ENCODE measurements at regions not wholly inside any gene's neighbourhood (a gene's known extent, or its start where the extent isn't known, plus 50 kb on each side); places are given as distances from the start of the nearest gene placed in this dataset.
"Not testable (repeated sequence)": the region's sequence is repeated elsewhere in the genome, so short reads cannot be mapped to it uniquely, and the experiment has no call there.

DNA sequence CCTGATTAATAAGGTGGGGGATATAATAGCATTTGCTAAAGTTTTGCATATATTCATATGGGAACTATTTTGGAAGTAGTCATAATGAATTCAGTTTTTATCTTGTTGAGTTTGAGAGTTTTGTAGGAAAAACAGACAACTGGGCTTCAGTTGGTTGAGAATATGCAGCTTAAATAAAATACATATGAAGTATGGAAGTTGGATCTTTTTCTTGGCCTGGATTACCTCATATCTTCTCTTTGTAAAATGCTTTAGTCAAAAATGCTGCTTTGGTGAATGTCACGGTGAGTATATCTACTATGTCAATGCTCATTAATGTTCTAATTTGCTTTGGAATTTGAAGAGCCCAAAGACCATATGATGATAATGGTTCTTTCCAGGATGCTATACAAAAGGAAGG lies 552.2 kb upstream of the LMO3 start:
- Histone ChIP-seq H3K4me3 (ENCODE audit: low read depth, low read length) (no peak overlapping the region), H3K27ac (ENCODE audit: low read depth, low read length) (no peak overlapping the region), H3K9me3 (ENCODE audit: control insufficient read depth, insufficient read depth, low read length) (no peaks in the 10 kb centered on the region), H3K36me3 (ENCODE audit: control insufficient read depth, insufficient read depth, low read length) (no peaks in the 10 kb centered on the region), H3K4me1 (ENCODE audit: control insufficient read depth, insufficient read depth, low read length) (no peaks in the 10 kb centered on the region), H3K27me3 (ENCODE audit: control insufficient read depth, insufficient read depth, low read length) (no peaks in the 10 kb centered on the region)
- peak in 1 of 6 donors; percentile 13 for DNase-seq (ENCODE audit: low read depth in 4 of 6, low spot score in 6 of 6)
- no CpG with 5 or more reads among the region's 1 CpG for WGBS (ENCODE audit: insufficient coverage)

DNA sequence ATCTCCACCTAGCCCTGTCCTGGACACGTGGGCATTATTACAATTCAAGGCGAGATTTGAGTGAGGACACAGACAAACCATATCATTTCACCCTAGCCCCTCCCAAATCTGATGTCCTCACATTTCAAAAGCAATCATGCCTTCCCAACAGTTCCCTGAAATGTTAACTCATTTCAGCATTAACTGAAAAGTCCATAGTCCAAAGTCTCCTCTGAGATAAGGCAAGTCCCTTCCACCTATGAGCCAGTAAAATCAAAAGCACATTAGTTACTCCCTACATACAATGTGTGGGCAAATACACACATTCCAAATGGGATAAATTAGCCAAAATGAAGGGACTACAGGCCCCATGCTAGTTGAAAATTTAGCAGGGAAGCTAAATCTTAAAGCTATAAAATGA lies 546.0 kb upstream of the LMO3 start:
- no peaks in the 10 kb centered on the region for H3K36me3 ChIP-seq (ENCODE audit: control insufficient read depth, insufficient read depth, low read length)
- H3K9me3 ChIP-seq (ENCODE audit: control insufficient read depth, insufficient read depth, low read length): peaks cover 4% of the 10 kb centered on the region
- no peak overlapping the region for H3K4me3 ChIP-seq (ENCODE audit: low read depth, low read length)
- H3K4me1 ChIP-seq (ENCODE audit: control insufficient read depth, insufficient read depth, low read length): no peaks in the 10 kb centered on the region
- no peak for DNase-seq (ENCODE audit: low read depth in 4 of 6, low spot score in 6 of 6)
- 86% methylated on average over 2 of the region's 2 CpGs for WGBS (ENCODE audit: insufficient coverage)
- H3K27me3 ChIP-seq (ENCODE audit: control insufficient read depth, insufficient read depth, low read length): no peaks in the 10 kb centered on the region
- H3K27ac ChIP-seq (ENCODE audit: low read depth, low read length): no peak overlapping the region

DNA sequence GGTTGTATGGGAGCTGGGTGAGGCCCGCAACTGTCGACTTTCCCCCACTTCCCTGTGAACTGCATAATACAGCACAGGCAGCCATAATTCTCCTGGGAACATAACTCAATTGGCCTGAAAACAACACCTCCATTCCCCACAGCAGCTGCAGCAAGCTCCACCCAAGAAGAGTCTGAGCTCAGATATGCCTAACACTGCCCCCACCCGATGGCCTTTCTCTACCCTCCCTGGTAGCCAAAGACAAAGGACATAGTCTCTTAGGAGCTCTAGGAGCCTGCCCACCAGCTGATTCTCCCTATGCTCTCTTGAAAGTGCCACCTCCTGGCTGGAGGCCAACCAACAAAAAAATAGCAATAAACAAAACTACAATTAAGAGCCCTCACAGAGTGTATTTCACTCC lies 542.7 kb upstream of the LMO3 start:
- WGBS (ENCODE audit: insufficient coverage): 83% methylated on average over 1 of the region's 3 CpGs
- H3K4me3 ChIP-seq (ENCODE audit: low read depth, low read length): no peak overlapping the region
- DNase-seq (ENCODE audit: low read depth in 4 of 6, low spot score in 6 of 6): no peak
- no peak overlapping the region for H3K27ac ChIP-seq (ENCODE audit: low read depth, low read length)
- no peaks in the 10 kb centered on the region for H3K36me3 ChIP-seq (ENCODE audit: control insufficient read depth, insufficient read depth, low read length)
- no peaks in the 10 kb centered on the region for H3K4me1 ChIP-seq (ENCODE audit: control insufficient read depth, insufficient read depth, low read length)
- H3K9me3 ChIP-seq (ENCODE audit: control insufficient read depth, insufficient read depth, low read length): peaks cover 7% of the 10 kb centered on the region
- no peaks in the 10 kb centered on the region for H3K27me3 ChIP-seq (ENCODE audit: control insufficient read depth, insufficient read depth, low read length)

DNA sequence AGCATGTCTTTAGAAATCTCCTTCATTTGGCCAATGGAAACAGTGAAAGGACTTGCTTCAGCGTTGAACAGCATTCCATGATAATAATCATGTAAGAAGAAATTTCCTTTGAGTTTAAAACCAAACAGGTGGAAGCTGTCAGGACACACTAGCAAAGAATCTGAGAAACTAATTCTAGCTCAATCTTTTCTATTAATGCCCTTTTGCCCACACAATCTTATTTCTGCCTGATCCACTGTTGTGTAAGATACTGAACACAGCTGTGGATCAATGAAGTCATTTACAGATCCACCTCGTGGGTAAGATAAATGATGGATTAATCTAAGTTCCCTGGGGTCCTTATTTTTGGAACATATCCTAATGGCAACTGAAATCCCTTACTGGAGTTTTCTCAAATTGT lies 536.9 kb upstream of the LMO3 start:
- DNase-seq (ENCODE audit: low read depth in 4 of 6, low spot score in 6 of 6): no peak
- no peaks in the 10 kb centered on the region for H3K27me3 ChIP-seq (ENCODE audit: control insufficient read depth, insufficient read depth, low read length)
- H3K9me3 ChIP-seq (ENCODE audit: control insufficient read depth, insufficient read depth, low read length): peaks cover 5% of the 10 kb centered on the region
- no peak overlapping the region for H3K27ac ChIP-seq (ENCODE audit: low read depth, low read length)
- no peaks in the 10 kb centered on the region for H3K4me1 ChIP-seq (ENCODE audit: control insufficient read depth, insufficient read depth, low read length)
- H3K4me3 ChIP-seq (ENCODE audit: low read depth, low read length): no peak overlapping the region
- no peaks in the 10 kb centered on the region for H3K36me3 ChIP-seq (ENCODE audit: control insufficient read depth, insufficient read depth, low read length)
- no CpG with 5 or more reads among the region's 2 CpGs for WGBS (ENCODE audit: insufficient coverage)

DNA sequence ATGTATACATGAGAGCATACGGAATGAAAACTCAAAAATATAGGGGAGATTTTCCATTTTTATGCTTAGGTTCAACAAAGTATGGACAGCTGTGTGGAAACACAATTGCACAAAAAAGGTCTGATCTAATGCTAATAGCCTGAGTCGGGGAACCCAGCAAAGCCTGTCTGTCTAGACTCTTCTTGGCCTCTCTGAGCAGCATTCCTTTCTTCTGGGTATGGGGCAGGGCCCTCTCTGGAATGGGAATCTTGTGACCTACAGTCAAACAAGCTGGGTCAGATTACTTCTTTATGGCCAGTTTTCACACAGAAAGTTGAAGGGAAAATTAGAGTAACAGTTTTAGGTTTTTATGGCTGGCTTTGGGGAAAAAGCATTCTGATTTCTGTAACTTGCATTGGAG lies 534.0 kb upstream of the LMO3 start:
- Histone ChIP-seq H3K27ac (ENCODE audit: low read depth, low read length) (no peak overlapping the region), H3K4me3 (ENCODE audit: low read depth, low read length) (no peak overlapping the region), H3K9me3 (ENCODE audit: control insufficient read depth, insufficient read depth, low read length) (no peaks in the 10 kb centered on the region), H3K36me3 (ENCODE audit: control insufficient read depth, insufficient read depth, low read length) (no peaks in the 10 kb centered on the region), H3K27me3 (ENCODE audit: control insufficient read depth, insufficient read depth, low read length) (no peaks in the 10 kb centered on the region), H3K4me1 (ENCODE audit: control insufficient read depth, insufficient read depth, low read length) (no peaks in the 10 kb centered on the region)
- no peak for DNase-seq (ENCODE audit: low read depth in 4 of 6, low spot score in 6 of 6)
- WGBS (ENCODE audit: insufficient coverage): 75% methylated on average over 1 of the region's 2 CpGs

DNA sequence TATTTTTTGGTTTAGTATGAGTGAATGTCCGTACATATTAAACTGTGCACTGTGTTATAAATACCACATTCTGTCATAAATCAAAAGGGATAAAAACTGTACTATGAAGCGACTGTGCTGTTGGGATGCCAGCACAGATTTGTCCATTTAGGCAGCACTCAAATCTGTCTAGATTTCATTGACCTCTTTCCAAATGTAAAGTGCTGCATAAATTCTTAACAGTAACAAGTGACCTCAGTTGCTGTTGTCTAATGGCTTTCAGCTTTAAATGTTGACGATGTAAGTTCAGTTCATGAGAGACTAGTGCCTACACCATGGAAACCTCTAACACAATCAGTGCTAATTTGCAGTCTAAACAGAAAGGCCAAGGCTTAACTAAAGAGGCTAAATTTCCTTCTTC lies 531.4 kb upstream of the LMO3 start:
- DNase-seq (ENCODE audit: low read depth in 4 of 6, low spot score in 6 of 6): peak in 4 of 6 donors; percentile 9 to 42 (median 25)
- 60% methylated on average over 1 of the region's 3 CpGs for WGBS (ENCODE audit: insufficient coverage)
- no peaks in the 10 kb centered on the region for H3K9me3 ChIP-seq (ENCODE audit: control insufficient read depth, insufficient read depth, low read length)
- no peaks in the 10 kb centered on the region for H3K4me1 ChIP-seq (ENCODE audit: control insufficient read depth, insufficient read depth, low read length)
- H3K27ac ChIP-seq (ENCODE audit: low read depth, low read length): no peak overlapping the region
- H3K36me3 ChIP-seq (ENCODE audit: control insufficient read depth, insufficient read depth, low read length): no peaks in the 10 kb centered on the region
- H3K27me3 ChIP-seq (ENCODE audit: control insufficient read depth, insufficient read depth, low read length): no peaks in the 10 kb centered on the region
- H3K4me3 ChIP-seq (ENCODE audit: low read depth, low read length): no peak overlapping the region

DNA sequence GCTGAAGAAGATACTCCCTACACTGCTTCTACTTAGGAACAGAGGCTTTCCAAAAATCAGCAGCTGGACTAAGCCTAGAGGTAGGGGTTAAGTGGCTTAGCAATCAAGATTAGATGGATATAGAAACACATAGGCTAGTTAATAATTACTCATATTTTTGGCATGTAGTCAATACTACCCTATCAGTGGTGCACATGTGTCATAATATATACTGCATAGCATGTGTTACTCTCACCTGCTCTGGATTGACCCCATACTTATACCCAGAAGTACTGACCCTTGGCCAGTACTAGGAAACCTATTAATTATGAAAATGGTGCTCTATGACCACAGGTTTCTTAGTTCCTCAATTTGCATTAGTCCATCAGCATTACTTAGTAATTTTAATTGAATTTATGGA lies 528.4 kb upstream of the LMO3 start:
- Histone ChIP-seq H3K27ac (ENCODE audit: low read depth, low read length) (no peak overlapping the region), H3K36me3 (ENCODE audit: control insufficient read depth, insufficient read depth, low read length) (no peaks in the 10 kb centered on the region), H3K4me1 (ENCODE audit: control insufficient read depth, insufficient read depth, low read length) (no peaks in the 10 kb centered on the region), H3K9me3 (ENCODE audit: control insufficient read depth, insufficient read depth, low read length) (no peaks in the 10 kb centered on the region), H3K4me3 (ENCODE audit: low read depth, low read length) (no peak overlapping the region), H3K27me3 (ENCODE audit: control insufficient read depth, insufficient read depth, low read length) (no peaks in the 10 kb centered on the region)
- no peak for DNase-seq (ENCODE audit: low read depth in 4 of 6, low spot score in 6 of 6)

DNA sequence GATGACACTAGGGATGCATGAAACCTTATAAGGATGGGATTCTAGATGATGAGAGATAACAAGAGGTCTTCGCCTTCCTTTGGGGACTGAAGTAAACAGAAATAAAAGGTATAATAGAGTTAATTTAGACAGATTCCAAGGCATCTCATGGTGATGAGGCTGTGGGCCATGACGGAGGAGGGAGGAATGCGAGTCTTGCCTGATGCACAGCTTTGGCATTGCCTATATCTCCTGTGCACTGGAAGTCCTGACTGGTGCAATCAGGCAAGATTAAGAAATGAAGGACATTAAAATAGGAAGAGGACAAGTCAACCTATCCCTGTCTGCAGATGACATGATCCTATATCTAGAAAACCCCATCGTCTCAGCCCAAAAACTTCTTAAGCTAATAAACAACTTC lies 526.4 kb upstream of the LMO3 start:
- H3K27ac ChIP-seq (ENCODE audit: low read depth, low read length): no peak overlapping the region
- WGBS (ENCODE audit: insufficient coverage): 100% methylated on average over 3 of the region's 4 CpGs

DNA sequence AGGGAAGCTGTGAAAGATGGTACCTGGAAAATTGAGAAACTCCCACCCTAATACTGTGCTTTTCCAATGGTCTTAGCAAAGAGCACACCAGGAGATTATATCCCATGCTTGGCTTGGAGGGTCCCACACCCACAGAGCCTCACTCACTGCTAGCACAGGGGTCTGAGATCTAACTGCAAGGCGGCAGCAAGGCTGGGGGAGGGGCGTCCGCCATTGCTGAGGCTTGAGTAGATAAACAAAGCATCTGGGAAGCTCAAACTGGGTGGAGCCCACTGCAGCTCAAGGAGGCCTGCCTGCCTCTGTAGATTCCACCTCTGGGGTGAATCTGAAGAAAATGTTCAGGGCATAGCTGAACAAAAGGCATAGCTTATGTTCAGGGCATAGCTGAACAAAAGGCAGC lies 510.6 kb upstream of the LMO3 start:
- 96% methylated on average over 3 of the region's 3 CpGs for WGBS (ENCODE audit: insufficient coverage)
- H3K4me1 ChIP-seq (ENCODE audit: control insufficient read depth, insufficient read depth, low read length); H3K36me3 ChIP-seq (ENCODE audit: control insufficient read depth, insufficient read depth, low read length); DNase-seq (ENCODE audit: low read depth in 4 of 6, low spot score in 6 of 6); H3K27ac ChIP-seq (ENCODE audit: low read depth, low read length); H3K9me3 ChIP-seq (ENCODE audit: control insufficient read depth, insufficient read depth, low read length); H3K27me3 ChIP-seq (ENCODE audit: control insufficient read depth, insufficient read depth, low read length); H3K4me3 ChIP-seq (ENCODE audit: low read depth, low read length): not testable (repeated sequence)

More for the DNA sequence above, 526.4 kb upstream of the LMO3 start:
- H3K4me1 ChIP-seq (ENCODE audit: control insufficient read depth, insufficient read depth, low read length): no peaks in the 10 kb centered on the region
- H3K36me3 ChIP-seq (ENCODE audit: control insufficient read depth, insufficient read depth, low read length): no peaks in the 10 kb centered on the region
- no peaks in the 10 kb centered on the region for H3K27me3 ChIP-seq (ENCODE audit: control insufficient read depth, insufficient read depth, low read length)
- DNase-seq (ENCODE audit: low read depth in 4 of 6, low spot score in 6 of 6): no peak
- H3K4me3 ChIP-seq (ENCODE audit: low read depth, low read length): no peak overlapping the region
- H3K9me3 ChIP-seq (ENCODE audit: control insufficient read depth, insufficient read depth, low read length): no peaks in the 10 kb centered on the region

DNA sequence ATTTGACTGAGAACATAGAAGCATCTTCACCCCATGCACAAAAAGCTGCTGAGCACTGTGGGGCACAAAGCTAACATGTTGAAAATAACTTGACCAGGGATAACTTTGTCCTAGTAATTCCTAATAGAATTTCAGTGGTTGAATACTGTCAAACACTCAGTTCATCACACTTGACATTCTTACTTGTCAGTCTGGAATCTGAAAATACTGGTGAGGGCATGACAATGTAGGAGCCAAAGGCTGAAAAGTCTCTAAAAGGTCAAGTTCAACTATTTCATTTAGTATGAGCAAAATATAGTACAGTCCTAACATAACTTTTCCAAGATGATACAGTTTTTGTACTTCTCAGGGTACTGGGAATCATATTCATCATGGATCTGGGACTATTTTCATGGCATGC lies 504.4 kb upstream of the LMO3 start:
- H3K9me3 ChIP-seq (ENCODE audit: control insufficient read depth, insufficient read depth, low read length): no peaks in the 10 kb centered on the region
- H3K27me3 ChIP-seq (ENCODE audit: control insufficient read depth, insufficient read depth, low read length): no peaks in the 10 kb centered on the region
- H3K36me3 ChIP-seq (ENCODE audit: control insufficient read depth, insufficient read depth, low read length): no peaks in the 10 kb centered on the region
- no peak overlapping the region for H3K4me3 ChIP-seq (ENCODE audit: low read depth, low read length)
- H3K27ac ChIP-seq (ENCODE audit: low read depth, low read length): no peak overlapping the region
- no peak for DNase-seq (ENCODE audit: low read depth in 4 of 6, low spot score in 6 of 6)
- no peaks in the 10 kb centered on the region for H3K4me1 ChIP-seq (ENCODE audit: control insufficient read depth, insufficient read depth, low read length)

Data from spinal cord (tissue), 9 donors.